Effector memory CD8-positive, alpha-beta T cell (primary cell): ENCODE measurements at regions not wholly inside any gene's neighbourhood (a gene's known extent, or its start where the extent isn't known, plus 50 kb on each side); places are given as distances from the start of the nearest gene placed in this dataset.

Experiments used
- ATAC-seq: fragments of 150-1000 bp; cut with Tn5 transposase; replicated peaks from 2 replicates; pipeline ENCODE4 v1.10.0; 2021; ENCODE audit warnings: mild to moderate bottlenecking, moderate library complexity
- DNase-seq, 3 experiments: peaks; one replicate each; pipeline ENCODE4 v3.0.0; 2021
- H3K27ac Mint-ChIP-seq, 2 donors: one replicate each; pipeline ENCODE4 v1.8.0; 2022; ENCODE audit warnings: mild to moderate bottlenecking in 2 of 2, mixed read lengths in 2 of 2, moderate library complexity in 2 of 2
- H3K27me3 Mint-ChIP-seq, 2 donors: one replicate each; pipeline ENCODE4 v1.8.0; 2022; ENCODE audit warnings: mixed read lengths in 2 of 2
- H3K36me3 Mint-ChIP-seq: one replicate; pipeline ENCODE4 v1.8.0; 2022; ENCODE audit warnings: mild to moderate bottlenecking, moderate library complexity, mixed read lengths; ENCODE audit not compliant: insufficient read depth
- H3K4me1 Mint-ChIP-seq, 2 donors: one replicate each; pipeline ENCODE4 v1.8.0; 2022; ENCODE audit warnings: low read depth in 2 of 2, mixed read lengths in 2 of 2
- H3K4me3 Mint-ChIP-seq, 2 donors: one replicate each; pipeline ENCODE4 v1.8.0; 2022; ENCODE audit warnings: mild to moderate bottlenecking in 2 of 2, mixed read lengths in 2 of 2, moderate library complexity in 2 of 2
- H3K9me3 Mint-ChIP-seq, 2 donors: one replicate each; pipeline ENCODE4 v1.8.0; 2022; ENCODE audit warnings: mixed read lengths in 2 of 2

DNA sequence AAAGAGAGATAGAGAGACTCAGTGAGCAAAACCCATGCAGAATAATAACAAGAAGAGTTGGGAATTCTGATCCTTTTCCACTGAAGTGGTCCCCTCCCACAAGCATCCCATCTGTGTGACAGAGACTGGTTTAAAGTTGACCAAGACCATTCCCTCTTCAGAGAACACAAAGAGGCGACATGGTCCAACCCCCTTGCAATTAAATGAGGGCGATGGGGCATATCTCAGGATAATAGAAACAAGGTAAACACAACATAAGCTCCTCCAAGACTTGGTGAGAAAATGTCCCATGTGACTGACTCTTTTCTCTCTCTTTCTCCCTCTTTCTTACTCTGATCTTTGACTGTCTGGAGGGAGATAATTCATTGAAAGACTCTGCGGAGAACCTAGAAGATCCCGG is 526.7 kb downstream of the SOX11 start:
- peaks cover 11 to 14% of the 10 kb centered on the region in 2 donors for H3K9me3 Mint-ChIP-seq
- no peak overlapping the region for H3K4me3 Mint-ChIP-seq
- no peak for ATAC-seq
- no peaks in the 10 kb centered on the region for H3K4me1 Mint-ChIP-seq
- no peak for DNase-seq
- no peaks in the 10 kb centered on the region for H3K36me3 Mint-ChIP-seq
- no peak overlapping the region for H3K27ac Mint-ChIP-seq
- H3K27me3 Mint-ChIP-seq: no peaks in the 10 kb centered on the region

DNA sequence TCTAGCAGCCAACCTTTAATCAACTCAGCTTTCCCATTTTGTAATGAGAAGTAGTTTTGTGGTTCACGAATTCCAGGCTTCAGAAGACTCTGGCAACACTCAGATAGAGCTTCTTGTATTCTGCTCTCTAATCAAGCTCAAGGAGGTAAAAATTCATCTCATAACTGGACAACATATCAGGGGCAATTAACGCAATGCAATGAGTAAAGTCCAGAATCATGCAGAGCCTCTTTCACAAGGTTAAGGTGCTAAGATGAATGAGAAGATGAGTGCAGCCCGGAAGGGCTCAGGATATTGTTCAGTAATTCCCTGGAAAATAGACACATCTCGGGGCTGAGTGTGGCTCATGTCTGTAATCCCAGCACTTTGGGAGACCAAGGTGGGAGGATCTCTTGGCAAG is 527.7 kb downstream of the SOX11 start:
- DNase-seq: no peak
- H3K27me3 Mint-ChIP-seq: no peaks in the 10 kb centered on the region
- no peak overlapping the region for H3K4me3 Mint-ChIP-seq
- no peaks in the 10 kb centered on the region for H3K36me3 Mint-ChIP-seq
- peaks cover 11 to 21% of the 10 kb centered on the region in 2 donors for H3K9me3 Mint-ChIP-seq
- H3K4me1 Mint-ChIP-seq: no peaks in the 10 kb centered on the region
- no peak for ATAC-seq
- no peak overlapping the region for H3K27ac Mint-ChIP-seq

DNA sequence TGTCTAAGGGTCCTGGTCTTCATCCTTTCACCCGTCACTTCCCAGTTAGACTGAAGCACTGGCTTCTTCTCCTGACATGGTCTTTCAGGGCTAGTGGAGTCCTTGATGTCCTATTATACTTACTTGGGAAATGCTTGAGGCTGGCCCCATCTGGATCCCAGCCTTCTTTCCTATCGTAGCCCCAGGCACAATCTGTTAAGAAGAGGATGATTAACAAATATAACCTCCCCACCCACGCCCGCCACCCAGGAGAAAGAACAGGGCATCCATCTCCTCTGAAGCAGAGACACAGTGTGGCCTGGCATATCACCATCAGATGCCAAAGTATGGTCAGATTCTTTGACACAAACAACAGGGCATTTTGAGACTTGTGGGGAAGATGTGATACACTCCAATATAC is 530.1 kb downstream of the SOX11 start:
- no peaks in the 10 kb centered on the region for H3K27me3 Mint-ChIP-seq
- ATAC-seq (no peak), DNase-seq (no peak)
- no peak overlapping the region for H3K4me3 Mint-ChIP-seq
- H3K36me3 Mint-ChIP-seq: no peaks in the 10 kb centered on the region
- peaks cover 10 to 28% of the 10 kb centered on the region in 2 donors for H3K9me3 Mint-ChIP-seq
- H3K4me1 Mint-ChIP-seq: no peaks in the 10 kb centered on the region
- no peak overlapping the region for H3K27ac Mint-ChIP-seq

DNA sequence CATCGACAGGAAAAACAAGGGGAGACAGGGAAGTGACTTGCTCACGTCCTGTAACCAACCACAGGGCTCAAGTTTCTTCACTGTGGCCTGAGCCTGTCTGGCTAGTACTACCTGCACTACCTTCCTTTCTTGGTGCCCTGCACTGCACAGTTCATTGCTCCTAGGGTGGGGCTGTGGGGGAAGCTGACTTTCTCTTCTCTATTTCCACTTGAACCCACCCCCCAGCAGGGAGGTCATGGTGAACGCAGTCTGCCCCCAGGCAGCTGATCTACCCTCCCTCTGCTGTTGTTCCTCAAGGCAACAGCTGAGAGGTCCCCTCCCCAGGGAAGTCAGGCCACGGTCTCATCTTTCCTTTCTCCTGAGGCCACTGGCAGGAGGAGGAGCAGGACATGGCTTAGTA is 532.1 kb downstream of the SOX11 start:
- Mint-ChIP-seq H3K9me3 (peaks cover 11 to 28% of the 10 kb centered on the region in 2 donors), H3K4me1 (no peaks in the 10 kb centered on the region), H3K27ac (no peak overlapping the region), H3K27me3 (no peaks in the 10 kb centered on the region), H3K4me3 (no peak overlapping the region), H3K36me3 (no peaks in the 10 kb centered on the region)
- ATAC-seq (no peak), DNase-seq (no peak)

DNA sequence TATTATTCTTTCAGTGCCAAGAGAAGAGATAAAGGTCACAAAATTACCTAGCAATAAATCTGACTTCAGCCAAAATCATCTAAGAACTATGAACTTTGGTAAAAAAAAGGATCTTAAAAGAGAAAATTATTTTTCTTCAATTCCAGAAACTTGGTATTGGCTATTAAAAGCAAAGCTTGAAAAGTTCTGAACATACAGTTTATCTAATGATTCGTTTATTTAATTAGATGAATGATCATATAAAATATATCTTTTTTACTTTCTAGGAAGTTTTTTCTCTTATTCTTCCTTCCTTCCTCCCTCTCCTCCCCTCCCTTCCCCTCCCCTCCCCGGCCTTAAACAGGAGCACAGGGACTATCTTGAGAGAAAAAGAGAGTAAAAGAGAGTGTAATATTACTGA is 536.1 kb downstream of the SOX11 start:
- H3K9me3 Mint-ChIP-seq: peaks cover 5 to 14% of the 10 kb centered on the region in 2 donors
- H3K27ac Mint-ChIP-seq: no peak overlapping the region
- no peak for ATAC-seq
- DNase-seq: no peak
- H3K4me1 Mint-ChIP-seq: no peaks in the 10 kb centered on the region
- H3K27me3 Mint-ChIP-seq: no peaks in the 10 kb centered on the region
- no peak overlapping the region for H3K4me3 Mint-ChIP-seq
- H3K36me3 Mint-ChIP-seq: no peaks in the 10 kb centered on the region

DNA sequence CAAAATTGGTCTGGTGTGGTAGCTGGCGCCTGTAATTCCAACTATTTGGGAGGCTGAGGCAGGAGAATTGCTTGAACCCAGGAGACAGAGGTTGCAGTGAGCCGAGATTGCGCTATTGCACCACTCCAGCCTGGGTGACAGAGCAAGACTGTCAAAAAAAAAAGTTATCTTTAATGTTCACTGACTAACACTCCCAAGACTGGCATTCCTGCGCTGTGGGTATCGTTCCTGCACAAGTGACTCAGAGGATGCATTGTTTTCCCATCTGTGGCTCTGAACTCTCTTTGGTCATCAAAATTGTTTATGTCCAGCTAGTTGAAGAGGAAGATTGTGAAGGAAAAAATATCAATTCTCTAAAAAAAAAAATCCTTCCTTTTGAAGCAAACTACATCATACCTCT is 539.0 kb downstream of the SOX11 start:
- H3K4me1 Mint-ChIP-seq: no peaks in the 10 kb centered on the region
- H3K27me3 Mint-ChIP-seq: no peaks in the 10 kb centered on the region
- DNase-seq: no peak
- H3K9me3 Mint-ChIP-seq: peaks cover 3 to 6% of the 10 kb centered on the region in 2 donors
- H3K4me3 Mint-ChIP-seq: no peak overlapping the region
- no peak overlapping the region for H3K27ac Mint-ChIP-seq
- no peak for ATAC-seq
- no peaks in the 10 kb centered on the region for H3K36me3 Mint-ChIP-seq

DNA sequence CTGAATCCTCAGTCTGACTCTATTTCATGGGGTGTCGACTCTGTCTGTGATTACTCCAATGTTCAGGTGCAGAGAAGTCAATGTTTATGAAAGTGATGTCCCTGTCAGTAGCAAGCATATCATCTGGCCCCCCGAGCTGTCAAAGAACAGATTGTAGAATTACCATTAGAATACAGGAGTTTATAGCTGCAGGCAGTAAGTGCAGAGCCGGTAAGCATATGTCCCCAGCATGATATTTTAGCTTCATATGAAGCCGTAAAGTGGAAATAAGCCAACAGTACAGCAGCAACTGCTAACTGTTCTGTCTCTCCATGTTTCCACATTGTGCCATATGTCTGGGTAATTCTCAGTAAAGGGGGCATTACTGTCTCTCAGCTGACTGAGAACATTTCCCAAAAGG is 541.8 kb downstream of the SOX11 start:
- H3K4me3 Mint-ChIP-seq: no peak overlapping the region
- no peak overlapping the region for H3K27ac Mint-ChIP-seq
- H3K36me3 Mint-ChIP-seq: no peaks in the 10 kb centered on the region
- ATAC-seq (no peak), DNase-seq (no peak)
- peaks cover 4 to 7% of the 10 kb centered on the region in 2 donors for H3K9me3 Mint-ChIP-seq
- H3K4me1 Mint-ChIP-seq: no peaks in the 10 kb centered on the region
- H3K27me3 Mint-ChIP-seq: no peaks in the 10 kb centered on the region

DNA sequence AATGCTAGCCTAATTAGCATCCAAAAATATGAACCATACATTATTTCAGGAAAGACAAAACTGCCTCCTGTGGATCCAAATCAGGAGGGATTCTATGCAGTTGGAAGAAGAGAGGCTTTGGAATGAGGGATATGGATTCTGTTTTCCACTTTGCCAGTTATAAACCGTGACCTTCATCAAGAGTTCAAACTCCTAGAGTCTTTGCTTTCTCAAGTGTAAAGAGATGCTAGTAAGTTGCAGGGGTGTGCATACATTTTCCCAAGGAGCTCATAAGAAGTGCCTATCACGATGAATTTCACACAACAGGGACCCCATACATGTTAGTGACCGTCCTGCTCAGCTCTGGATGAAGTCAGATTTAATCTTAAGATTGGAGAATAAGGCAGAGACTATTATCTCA is 542.5 kb downstream of the SOX11 start:
- Mint-ChIP-seq H3K36me3 (no peaks in the 10 kb centered on the region), H3K27ac (no peak overlapping the region), H3K27me3 (no peaks in the 10 kb centered on the region), H3K4me1 (no peaks in the 10 kb centered on the region), H3K4me3 (no peak overlapping the region), H3K9me3 (peaks cover 4 to 8% of the 10 kb centered on the region in 2 donors)
- ATAC-seq (no peak), DNase-seq (no peak)

DNA sequence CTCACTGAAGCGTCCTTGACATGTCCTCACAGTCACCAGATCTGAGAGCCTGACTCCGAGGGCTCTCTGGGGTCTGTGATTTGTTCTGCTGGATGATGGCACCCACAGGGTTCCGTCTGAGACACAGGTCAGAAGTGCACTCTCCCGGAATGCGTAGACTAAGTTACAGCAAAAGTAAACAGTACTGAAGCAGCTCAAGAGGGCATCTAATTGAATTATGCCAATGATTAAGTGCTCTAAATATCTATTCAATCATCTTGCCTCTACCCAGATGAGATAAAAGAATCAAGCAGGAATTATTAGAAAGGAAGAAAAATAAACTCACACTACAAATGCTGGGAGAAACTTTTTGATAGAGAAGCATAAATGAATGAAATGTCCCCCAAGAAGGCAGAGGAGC is 544.1 kb downstream of the SOX11 start:
- H3K27ac Mint-ChIP-seq: no peak overlapping the region

DNA sequence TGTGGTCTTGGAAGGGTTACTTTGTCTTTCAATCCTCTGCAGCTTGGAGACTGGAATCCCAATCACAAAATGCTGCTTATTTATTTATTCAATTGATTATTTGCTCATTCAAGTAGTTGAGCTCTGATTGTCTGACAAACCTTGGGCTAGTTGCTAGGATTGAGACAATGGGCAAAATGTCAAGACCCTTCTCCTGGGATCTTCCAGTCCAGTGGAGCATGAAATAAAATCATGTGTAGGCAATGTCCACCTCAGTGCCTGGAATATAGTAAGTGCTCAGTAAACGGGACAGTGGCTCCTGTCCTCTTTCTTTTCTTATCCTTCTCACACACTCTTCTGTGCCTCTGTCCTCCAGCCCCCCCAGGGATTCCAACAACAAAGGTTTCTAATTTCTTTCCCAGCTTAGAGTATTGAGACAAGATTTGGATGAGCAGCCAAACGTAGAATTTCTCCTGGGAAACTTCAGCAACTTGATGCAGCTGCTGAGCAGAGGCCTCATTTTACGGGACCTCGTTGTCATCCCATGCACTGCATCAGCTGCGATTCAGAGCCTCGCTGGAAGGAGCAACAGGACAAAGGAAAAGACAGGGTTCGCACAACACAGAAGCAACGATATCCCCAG is 545.0 kb downstream of the SOX11 start:
- no peaks in the 10 kb centered on the region for H3K4me1 Mint-ChIP-seq
- H3K4me3 Mint-ChIP-seq: no peak overlapping the region
- H3K27ac Mint-ChIP-seq: no peak overlapping the region
- H3K9me3 Mint-ChIP-seq: peaks cover 6 to 17% of the 10 kb centered on the region in 2 donors
- DNase-seq (no peak), ATAC-seq (no peak)
- H3K36me3 Mint-ChIP-seq: no peaks in the 10 kb centered on the region
- H3K27me3 Mint-ChIP-seq: no peaks in the 10 kb centered on the region

More for the DNA sequence above, 544.1 kb downstream of the SOX11 start:
- ATAC-seq: no peak
- no peak overlapping the region for H3K4me3 Mint-ChIP-seq
- peaks cover 6 to 17% of the 10 kb centered on the region in 2 donors for H3K9me3 Mint-ChIP-seq
- no peaks in the 10 kb centered on the region for H3K36me3 Mint-ChIP-seq
- H3K4me1 Mint-ChIP-seq: no peaks in the 10 kb centered on the region
- H3K27me3 Mint-ChIP-seq: no peaks in the 10 kb centered on the region
- no peak for DNase-seq

DNA sequence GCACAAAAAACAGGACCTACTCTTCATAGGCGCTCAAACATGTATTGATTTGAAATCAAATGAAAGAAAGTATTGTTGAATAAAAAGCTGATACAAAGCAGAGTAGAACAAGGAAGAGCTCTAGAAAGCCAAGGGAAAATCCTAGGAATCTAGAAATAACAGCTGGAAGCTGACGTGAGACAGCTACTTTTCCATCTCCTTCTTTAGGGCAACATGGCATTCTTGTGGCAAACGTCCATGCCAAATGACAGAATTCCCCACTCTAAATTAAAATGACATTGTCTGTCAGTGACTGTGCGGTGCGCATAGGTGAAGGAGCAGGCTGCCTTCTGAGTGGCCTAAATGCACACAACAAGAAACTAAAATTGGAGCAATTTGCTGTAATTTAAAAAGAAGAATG is 557.4 kb downstream of the SOX11 start:
- no peaks in the 10 kb centered on the region for H3K4me1 Mint-ChIP-seq
- no peaks in the 10 kb centered on the region for H3K27me3 Mint-ChIP-seq
- ATAC-seq (no peak), DNase-seq (no peak)
- no peak overlapping the region for H3K27ac Mint-ChIP-seq
- H3K4me3 Mint-ChIP-seq: no peak overlapping the region
- peaks cover 0 to 4% of the 10 kb centered on the region in 2 donors for H3K9me3 Mint-ChIP-seq
- no peaks in the 10 kb centered on the region for H3K36me3 Mint-ChIP-seq

DNA sequence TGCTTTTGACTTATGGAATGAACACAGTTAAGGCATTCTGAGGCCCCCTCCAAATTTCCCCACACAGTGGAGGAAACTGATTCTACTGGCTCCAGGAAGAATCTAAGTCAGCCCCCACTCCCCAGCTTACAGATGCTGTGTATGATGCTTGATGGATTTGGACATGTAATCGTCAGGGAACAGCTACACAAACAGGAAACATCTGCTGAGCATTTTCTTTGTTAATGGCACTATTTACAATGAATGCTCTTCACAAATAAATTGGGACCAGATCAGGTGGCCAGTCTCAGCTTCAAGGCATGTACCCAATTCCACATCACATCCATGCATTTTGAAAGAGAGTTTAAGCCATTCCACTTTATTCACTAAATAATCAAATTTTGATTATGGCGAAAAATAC is 562.3 kb downstream of the SOX11 start:
- no peaks in the 10 kb centered on the region for H3K27me3 Mint-ChIP-seq
- no peaks in the 10 kb centered on the region for H3K36me3 Mint-ChIP-seq
- no peak for ATAC-seq
- peaks cover 4 to 9% of the 10 kb centered on the region in 2 donors for H3K9me3 Mint-ChIP-seq
- no peak for DNase-seq
- H3K4me3 Mint-ChIP-seq: no peak overlapping the region
- H3K27ac Mint-ChIP-seq: no peak overlapping the region
- H3K4me1 Mint-ChIP-seq: no peaks in the 10 kb centered on the region

DNA sequence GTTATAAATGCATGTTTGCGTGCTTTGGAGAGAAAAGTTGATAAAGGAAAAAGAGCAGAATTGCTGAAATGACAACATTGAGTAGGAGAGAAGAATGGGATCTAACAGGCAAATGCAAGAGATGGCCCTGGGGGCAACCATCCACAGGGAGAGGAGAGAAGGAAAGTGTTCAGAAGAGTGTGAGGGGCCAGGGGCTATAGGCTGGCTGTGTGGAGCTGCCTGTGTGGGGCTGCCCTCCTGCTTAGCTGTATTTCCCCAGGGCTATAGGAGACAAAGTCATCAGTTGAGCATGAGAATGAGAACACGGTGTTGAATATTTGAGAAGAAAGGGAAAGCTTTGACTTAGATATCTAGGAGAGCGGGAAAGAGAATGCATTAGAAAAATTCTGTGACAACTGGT is 572.0 kb downstream of the SOX11 start:
- DNase-seq: no peak
- Mint-ChIP-seq H3K36me3 (no peaks in the 10 kb centered on the region), H3K9me3 (peaks cover 1 to 6% of the 10 kb centered on the region in 2 donors), H3K4me3 (no peak overlapping the region), H3K4me1 (no peaks in the 10 kb centered on the region), H3K27ac (no peak overlapping the region), H3K27me3 (no peaks in the 10 kb centered on the region)
- ATAC-seq: no peak

DNA sequence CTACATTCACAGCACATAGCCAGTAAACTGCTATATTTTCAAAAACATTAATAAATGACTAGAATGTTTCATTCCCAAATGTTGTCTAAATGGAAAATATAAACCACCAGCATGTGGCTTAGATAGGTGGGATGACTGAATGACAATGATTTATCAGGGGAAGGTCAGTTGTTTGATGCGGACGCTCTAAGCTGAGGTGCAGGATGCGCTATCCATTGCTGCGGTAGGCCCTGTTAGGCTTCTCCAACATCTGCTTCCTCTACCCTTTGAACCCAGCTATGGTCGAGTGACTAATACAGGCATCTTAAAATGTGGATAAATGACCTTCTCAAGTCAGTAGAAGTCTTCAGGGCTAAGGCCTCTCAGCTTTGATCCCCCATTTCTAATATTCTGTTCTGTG is 584.2 kb downstream of the CMPK2 start:
- H3K27me3 Mint-ChIP-seq: no peaks in the 10 kb centered on the region
- no peak for ATAC-seq
- peaks cover 0 to 6% of the 10 kb centered on the region in 2 donors for H3K9me3 Mint-ChIP-seq

DNA sequence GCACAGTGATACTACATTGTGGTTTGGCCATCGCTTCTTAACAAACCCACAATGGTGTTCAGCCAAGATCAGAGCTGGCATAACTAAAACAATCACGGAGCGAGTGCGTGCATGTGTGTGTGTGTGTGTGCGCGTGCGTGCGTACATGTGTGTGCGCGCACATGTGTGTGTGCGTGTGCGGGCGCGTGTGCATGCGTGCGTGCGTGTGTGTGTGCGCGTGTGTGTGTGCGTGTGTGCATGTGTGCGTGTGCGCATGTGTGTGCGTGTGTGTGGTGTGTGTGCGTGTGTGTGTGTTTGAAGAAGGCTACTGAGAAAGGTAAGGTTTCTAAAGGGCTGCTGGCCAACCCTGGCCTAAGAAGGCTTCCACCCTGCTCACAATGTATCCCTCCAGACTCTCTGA is 582.4 kb downstream of the CMPK2 start:
- H3K27me3 Mint-ChIP-seq: no peaks in the 10 kb centered on the region
- H3K27ac Mint-ChIP-seq: no peak overlapping the region
- ATAC-seq (no peak), DNase-seq (no peak)
- peaks cover 0 to 5% of the 10 kb centered on the region in 2 donors for H3K9me3 Mint-ChIP-seq
- no peaks in the 10 kb centered on the region for H3K36me3 Mint-ChIP-seq
- H3K4me1 Mint-ChIP-seq: no peaks in the 10 kb centered on the region
- H3K4me3 Mint-ChIP-seq: no peak overlapping the region

More for the DNA sequence above, 584.2 kb downstream of the CMPK2 start:
- no peak overlapping the region for H3K27ac Mint-ChIP-seq
- no peak overlapping the region for H3K4me3 Mint-ChIP-seq
- DNase-seq: no peak
- H3K36me3 Mint-ChIP-seq: no peaks in the 10 kb centered on the region
- no peaks in the 10 kb centered on the region for H3K4me1 Mint-ChIP-seq
